ENCODE measurements at regions not wholly inside any gene's neighbourhood (a gene's known extent, or its start where the extent isn't known, plus 50 kb on each side); places are given as distances from the start of the nearest gene placed in this dataset.

DNA sequence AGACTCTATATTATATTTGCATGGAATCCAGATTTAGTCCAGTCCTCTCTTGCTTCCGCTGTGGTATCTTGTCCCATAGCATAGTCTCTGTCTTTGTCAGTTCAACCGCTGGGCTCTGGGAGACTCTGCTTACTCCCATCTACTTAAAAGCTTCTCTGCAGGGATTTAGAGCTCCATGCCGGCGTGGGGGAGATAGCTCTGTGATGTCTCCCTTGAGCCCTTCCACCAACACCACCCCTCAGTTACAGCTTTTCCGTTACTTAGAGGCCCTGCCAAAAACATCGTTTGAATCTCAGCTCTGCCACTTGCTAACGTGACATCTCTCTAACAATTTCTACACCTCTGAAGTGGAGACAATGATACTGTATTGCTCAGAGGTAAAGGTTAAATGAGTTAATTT, 306.1 kb upstream of the ZNF608 start (continued):
- TF ChIP-seq, protein P1, sequence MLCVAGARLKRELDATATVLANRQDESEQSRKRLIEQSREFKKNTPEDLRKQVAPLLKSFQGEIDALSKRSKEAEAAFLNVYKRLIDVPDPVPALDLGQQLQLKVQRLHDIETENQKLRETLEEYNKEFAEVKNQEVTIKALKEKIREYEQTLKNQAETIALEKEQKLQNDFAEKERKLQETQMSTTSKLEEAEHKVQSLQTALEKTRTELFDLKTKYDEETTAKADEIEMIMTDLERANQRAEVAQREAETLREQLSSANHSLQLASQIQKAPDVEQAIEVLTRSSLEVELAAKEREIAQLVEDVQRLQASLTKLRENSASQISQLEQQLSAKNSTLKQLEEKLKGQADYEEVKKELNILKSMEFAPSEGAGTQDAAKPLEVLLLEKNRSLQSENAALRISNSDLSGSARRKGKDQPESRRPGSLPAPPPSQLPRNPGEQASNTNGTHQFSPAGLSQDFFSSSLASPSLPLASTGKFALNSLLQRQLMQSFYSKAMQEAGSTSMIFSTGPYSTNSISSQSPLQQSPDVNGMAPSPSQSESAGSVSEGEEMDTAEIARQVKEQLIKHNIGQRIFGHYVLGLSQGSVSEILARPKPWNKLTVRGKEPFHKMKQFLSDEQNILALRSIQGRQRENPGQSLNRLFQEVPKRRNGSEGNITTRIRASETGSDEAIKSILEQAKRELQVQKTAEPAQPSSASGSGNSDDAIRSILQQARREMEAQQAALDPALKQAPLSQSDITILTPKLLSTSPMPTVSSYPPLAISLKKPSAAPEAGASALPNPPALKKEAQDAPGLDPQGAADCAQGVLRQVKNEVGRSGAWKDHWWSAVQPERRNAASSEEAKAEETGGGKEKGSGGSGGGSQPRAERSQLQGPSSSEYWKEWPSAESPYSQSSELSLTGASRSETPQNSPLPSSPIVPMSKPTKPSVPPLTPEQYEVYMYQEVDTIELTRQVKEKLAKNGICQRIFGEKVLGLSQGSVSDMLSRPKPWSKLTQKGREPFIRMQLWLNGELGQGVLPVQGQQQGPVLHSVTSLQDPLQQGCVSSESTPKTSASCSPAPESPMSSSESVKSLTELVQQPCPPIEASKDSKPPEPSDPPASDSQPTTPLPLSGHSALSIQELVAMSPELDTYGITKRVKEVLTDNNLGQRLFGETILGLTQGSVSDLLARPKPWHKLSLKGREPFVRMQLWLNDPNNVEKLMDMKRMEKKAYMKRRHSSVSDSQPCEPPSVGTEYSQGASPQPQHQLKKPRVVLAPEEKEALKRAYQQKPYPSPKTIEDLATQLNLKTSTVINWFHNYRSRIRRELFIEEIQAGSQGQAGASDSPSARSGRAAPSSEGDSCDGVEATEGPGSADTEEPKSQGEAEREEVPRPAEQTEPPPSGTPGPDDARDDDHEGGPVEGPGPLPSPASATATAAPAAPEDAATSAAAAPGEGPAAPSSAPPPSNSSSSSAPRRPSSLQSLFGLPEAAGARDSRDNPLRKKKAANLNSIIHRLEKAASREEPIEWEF (IDR thresholded peaks at IDR 0.05; ENCODE audit: insufficient replicate concordance, low read depth, low read length), result no peak
- TF ChIP-seq, protein P2, sequence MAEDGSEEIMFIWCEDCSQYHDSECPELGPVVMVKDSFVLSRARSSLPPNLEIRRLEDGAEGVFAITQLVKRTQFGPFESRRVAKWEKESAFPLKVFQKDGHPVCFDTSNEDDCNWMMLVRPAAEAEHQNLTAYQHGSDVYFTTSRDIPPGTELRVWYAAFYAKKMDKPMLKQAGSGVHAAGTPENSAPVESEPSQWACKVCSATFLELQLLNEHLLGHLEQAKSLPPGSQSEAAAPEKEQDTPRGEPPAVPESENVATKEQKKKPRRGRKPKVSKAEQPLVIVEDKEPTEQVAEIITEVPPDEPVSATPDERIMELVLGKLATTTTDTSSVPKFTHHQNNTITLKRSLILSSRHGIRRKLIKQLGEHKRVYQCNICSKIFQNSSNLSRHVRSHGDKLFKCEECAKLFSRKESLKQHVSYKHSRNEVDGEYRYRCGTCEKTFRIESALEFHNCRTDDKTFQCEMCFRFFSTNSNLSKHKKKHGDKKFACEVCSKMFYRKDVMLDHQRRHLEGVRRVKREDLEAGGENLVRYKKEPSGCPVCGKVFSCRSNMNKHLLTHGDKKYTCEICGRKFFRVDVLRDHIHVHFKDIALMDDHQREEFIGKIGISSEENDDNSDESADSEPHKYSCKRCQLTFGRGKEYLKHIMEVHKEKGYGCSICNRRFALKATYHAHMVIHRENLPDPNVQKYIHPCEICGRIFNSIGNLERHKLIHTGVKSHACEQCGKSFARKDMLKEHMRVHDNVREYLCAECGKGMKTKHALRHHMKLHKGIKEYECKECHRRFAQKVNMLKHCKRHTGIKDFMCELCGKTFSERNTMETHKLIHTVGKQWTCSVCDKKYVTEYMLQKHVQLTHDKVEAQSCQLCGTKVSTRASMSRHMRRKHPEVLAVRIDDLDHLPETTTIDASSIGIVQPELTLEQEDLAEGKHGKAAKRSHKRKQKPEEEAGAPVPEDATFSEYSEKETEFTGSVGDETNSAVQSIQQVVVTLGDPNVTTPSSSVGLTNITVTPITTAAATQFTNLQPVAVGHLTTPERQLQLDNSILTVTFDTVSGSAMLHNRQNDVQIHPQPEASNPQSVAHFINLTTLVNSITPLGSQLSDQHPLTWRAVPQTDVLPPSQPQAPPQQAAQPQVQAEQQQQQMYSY (CRISPR knock-in tag; IDR thresholded peaks at IDR 0.05), result no peak
- TF ChIP-seq ZBED1 (IDR thresholded peaks at IDR 0.05; ENCODE audit: borderline replicate concordance) (no peak), ZNF622 (IDR thresholded peaks at IDR 0.05) (no peak)

Data from GM12878 (cell line).